ENCODE measurements at regions not wholly inside any gene's neighbourhood (a gene's known extent, or its start where the extent isn't known, plus 50 kb on each side); places are given as distances from the start of the nearest gene placed in this dataset.
"Not testable (repeated sequence)": the region's sequence is repeated elsewhere in the genome, so short reads cannot be mapped to it uniquely, and the experiment has no call there.

- DNase-seq = no peak
Measured at GRCh38 chr6:11403035-11403601, 134.4 kb upstream of the TMEM170B start.

DNA sequence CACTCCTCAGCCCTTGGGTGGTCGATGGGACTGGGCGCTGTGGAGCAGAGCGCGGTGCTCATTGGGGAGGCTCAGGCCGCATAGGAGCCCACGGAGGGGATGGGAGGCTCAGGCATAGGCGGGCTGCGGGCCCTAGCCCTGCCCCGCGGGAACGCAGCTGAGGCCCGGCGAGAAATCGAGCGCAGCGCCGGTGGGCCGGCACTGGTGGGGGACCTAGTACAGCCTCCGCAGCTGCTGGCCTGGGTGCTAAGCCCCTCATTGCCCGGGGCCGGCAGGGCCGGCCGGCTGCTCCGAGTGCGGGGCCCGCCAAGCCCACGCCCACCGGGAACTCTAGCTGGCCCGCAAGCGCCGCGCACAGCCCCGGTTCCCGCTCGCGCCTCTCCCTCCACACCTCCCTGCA is 135.0 kb upstream of the TMEM170B start:
- not testable (repeated sequence) for DNase-seq

DNA sequence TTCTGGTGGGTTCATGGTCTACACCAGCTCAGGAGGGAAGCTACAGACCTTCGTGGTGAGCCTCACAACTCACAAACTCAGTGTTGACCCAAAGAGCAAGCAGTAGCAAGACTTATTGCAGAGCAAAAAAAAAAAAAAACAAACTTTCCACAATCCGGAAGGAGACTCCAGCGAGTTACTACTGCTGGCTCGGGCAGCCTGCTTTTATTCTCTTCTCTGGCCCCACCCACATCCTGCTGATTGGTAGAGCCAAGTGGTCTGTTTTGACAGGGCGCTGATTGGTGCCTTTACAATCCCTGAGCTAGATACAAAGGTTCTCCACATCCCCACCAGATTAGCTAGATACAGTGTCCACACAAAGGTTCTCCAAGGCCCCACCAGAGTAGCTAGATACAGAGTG is 135.6 kb upstream of the TMEM170B start:
- DNase-seq = not testable (repeated sequence)

DNA sequence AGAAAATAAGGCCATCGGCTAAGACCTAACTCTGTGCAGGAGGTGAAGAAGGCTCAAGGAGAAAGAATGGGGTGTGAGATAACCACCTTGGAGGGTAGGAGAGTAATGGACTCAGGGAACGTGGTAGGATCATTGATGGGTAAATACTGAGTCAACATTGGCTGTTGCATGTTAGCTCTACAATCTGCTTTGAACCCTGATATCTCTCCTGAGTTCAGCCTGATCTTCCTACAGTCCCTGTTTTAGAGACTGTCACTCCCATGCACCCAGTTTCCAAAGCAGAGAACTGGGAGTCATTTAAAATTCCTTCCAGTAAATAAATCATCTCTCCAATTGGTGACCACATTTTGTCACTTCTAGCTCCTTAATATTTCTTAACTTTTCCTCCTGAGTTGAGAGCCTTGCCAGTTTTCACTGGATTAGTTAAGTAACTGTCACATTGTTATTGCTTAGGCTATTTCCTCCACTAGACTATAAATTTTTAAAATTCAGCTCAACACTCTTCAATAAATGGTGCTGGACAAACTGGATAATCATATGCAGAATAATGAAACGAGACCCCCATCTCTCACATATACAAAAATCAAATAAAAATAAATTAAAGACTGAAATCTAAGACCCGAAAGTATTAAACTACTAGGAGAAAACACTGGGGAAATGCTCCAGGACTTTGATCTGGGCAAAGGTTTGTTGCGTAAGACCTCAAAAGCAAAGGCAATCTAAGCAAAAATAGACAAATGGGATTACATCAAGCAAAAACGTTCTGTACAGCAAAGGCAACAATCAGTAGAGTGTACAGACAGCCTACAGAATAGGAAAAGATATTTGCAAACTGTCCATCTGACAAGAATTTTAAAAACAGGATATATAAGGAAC is 138.9 kb upstream of the TMEM170B start:
- no peak for DNase-seq

- no peak for DNase-seq
Measured at GRCh38 chr6:11397622-11398450, 139.7 kb upstream of the TMEM170B start.

- no peak for DNase-seq
Measured at GRCh38 chr6:11396860-11397259, 140.7 kb upstream of the TMEM170B start.

GRCh38 chr6:11393713-11394627 is 143.6 kb upstream of the TMEM170B start:
- DNase-seq = no peak

- no peak for DNase-seq
Measured at GRCh38 chr6:11392778-11393507, 144.6 kb upstream of the TMEM170B start.

- no peak for DNase-seq
Measured at GRCh38 chr6:11391934-11392777, 145.4 kb upstream of the TMEM170B start.

- no peak for DNase-seq
Measured at GRCh38 chr6:11389977-11390376, 147.6 kb upstream of the TMEM170B start.

DNA sequence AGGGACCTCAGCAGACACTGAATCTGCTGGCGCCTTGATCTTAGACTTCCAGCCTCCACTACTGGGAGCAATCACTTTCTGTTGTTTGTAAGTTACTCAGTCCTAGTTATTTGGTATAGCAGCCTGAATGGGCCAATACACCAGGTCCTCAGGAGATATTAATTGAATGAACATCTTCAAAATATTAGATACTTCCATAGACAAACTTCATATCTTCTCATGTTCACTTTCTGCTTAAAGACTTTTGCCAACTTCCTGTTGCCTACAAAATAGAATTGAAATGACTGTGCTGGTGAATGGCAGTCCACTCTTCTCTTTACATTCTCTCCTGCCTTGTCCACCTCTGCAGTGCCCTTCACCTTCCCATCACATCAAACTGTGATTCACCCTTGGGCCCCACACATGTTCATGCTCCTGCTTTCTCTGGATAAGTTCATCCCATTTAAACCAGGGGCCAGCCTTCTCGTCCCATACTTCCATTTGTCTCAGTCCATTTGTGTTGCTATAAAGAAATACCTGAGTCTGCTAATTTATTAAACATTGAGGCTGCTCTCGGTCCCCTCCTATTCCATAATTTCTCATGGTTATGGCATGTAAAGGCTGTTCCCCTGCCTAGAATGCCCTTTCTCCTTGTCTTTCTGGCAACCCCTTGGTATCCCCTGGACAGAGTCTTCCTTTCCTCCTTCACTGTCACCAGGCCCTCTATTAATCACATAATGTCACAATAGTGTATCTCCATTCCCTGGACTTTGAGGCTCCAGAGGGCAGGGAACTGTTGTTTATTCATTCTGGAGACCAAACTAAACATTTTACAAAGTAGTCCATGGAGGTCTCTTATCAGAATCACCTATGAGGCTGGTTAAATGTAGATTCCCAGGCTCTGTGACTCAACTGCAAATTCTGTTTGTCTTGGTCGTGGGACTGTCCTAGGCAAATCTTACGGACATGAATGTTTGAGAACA is 148.3 kb upstream of the TMEM170B start:
- no peak for DNase-seq

DNA sequence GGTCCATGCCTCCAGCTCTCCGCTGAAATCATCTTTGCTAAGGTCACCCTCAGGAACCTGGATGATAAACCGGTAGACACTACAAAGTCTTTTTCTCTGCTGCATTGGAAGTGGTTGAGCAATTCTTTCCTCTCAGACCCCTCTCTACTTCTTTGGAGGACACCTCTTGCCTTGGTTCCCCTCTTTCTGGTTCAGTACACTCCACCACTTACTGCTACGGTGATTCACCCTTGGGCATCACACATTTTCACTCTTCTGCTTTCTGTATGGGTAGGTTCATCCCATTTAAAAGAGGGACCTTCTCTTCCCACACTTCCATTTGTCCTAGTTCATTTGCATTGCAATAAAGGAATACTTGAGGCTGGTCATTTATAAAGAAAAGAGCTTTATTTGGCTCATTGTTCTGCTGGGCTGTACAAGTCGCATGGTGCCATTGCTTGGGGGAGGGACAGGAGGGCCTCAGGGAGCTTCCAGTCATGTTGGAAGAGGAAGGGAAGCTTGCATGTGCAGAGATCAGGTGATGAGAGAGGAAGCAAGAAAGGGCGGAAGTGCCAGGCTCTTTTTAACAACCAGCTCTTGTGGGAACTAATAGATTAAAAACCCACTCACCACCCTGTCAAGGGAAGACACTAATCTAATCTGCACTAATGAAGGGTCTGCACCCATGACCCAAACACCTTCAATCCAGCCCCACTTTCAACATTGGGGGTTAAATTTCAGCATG is 149.7 kb upstream of the TMEM170B start:
- DNase-seq = no peak

DNA sequence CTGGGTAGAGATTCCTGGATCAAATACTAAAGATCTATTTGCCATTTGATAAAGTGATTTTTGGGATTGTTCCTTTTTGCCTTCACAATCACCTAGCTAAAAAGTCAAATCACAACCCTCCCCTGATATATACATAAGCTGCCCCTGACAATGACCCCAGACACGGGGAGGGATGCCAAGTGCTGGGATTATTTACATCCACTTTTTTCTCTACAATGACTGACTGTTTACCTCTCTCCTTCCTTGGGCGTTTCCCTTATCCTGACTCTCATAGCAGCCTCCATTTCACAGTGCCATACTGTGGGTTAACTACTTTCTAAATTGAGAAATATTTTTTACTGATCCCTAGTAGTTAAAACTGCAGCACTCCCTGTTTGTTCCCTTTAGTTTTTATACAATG is 150.8 kb upstream of the TMEM170B start:
- DNase-seq = no peak

DNA sequence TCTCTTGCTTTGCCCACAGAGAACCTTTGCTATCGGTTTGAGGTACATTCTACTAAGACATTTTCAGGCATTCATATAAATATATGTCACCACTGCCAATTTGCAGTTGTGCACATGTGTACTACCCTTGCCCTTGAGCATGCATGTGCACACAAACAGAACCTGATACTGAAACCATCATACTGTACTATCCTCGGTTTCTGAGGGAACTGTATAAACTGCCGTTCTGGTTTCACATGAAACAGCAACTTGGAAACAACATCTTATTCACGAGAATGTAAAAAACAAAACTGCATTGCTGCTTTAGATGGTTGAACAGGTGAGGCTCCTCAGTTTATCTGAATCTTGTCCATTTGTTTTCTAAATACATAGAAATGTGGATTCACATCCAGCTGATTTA is 151.2 kb upstream of the TMEM170B start:
- no peak for DNase-seq

- DNase-seq = no peak
Measured at GRCh38 chr6:11384531-11385309, 152.3 kb upstream of the NEDD9 start.

DNA sequence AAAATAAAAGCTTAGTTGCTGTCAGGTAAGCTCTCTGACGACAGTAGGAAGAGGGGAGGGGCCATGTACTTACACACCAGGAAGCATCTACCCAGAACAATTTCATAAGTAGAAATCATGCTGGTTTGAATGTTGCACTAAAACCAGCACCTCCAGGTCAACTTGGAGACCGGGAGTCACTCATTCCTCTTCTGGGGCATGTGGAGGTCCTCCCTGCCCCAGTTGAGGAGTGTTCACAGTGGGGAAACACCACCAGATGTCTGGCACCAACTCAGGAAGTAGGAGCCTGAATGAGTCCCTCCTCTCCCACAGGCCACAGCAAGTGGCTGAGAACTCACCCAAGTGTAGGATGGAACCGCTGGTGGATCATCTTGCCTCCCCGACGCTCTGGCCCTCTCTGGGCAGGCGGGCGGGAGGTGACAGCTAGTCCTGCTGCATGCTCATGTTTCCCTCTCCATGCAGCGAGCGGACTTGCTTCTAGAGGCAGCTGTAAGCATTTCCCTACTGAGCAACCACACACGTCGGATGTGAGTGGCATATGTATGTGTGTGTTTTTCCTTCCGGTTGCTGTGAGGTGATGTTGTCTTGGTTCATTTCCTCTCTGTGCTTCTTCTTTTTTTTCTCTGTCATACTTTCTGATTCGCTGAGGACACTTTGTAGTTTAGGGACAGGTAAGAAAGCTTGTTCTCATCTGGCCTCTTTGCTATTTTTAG is 149.5 kb upstream of the NEDD9 start:
- DNase-seq = no peak

GRCh38 chr6:11380969-11381744 is 148.7 kb upstream of the NEDD9 start:
- no peak for DNase-seq
